HCT116 (cell line): ENCODE measurements at regions not wholly inside any gene's neighbourhood (a gene's known extent, or its start where the extent isn't known, plus 50 kb on each side); places are given as distances from the start of the nearest gene placed in this dataset.

Experiments
- ATAC-seq: fragments of 200-7000 bp; cut with Tn5 transposase; 2 replicates; pipeline ENCODE4 v1.9.1; 2020; ENCODE audit warnings: mild to moderate bottlenecking, moderate library complexity
- BruUV-seq: library from RNA; stranded (reverse); fragments of 400-500 nt; replicated peaks from 2 replicates; lab custom pipeline; 2021; lab: Mats Ljungman, UMichigan
- CTCF ChIA-PET: fragments of 300-600 bp; sonication (Branson Sonifier 250); formaldehyde crosslinking; loops from one replicate; lab custom pipeline; 2021; ENCODE audit warnings: antibody characterized with exemption; lab: Charles Lee
- POLR2A ChIA-PET: fragments of 300-600, 350-600 bp; sonication (Branson Sonifier 250); formaldehyde crosslinking; loops from one replicate; lab custom pipeline; 2021; ENCODE audit warnings: antibody characterized with exemption; lab: Charles Lee
- RAD21 ChIA-PET, 2 experiments: fragments of 300-600 bp; sonication (Branson Sonifier 250); formaldehyde crosslinking; loops; one replicate each; lab custom pipeline; 2023; ENCODE audit warnings: low total read pairs in 2 of 2; ENCODE audit not compliant: uncharacterized antibody in 2 of 2, unreplicated experiment in 2 of 2, low non-redundant PET in 1 of 2; lab: Charles Lee
- DNase-seq: peaks from one replicate; pipeline ENCODE4 v3.0.0-alpha.2; 2010; ENCODE audit warnings: low read depth, low spot score
- H2AFZ ChIP-seq: fragments of 200-600 bp; shearing (Covaris generic), sonication (generic); 2 replicates; pipeline ENCODE4 v1.6.1; 2017; ENCODE audit warnings: low read depth, mixed run types, mixed read lengths, antibody characterized with exemption, low read length; ENCODE audit not compliant: poor library complexity, severe bottlenecking
- H3K27ac ChIP-seq: 2 replicates; pipeline ENCODE4 v1.5.1; 2012; ENCODE audit warnings: low read depth, low read length
- H3K27me3 ChIP-seq: fragments of 200-600 bp; sonication (generic); 2 replicates; pipeline ENCODE4 v1.6.1; 2016; ENCODE audit warnings: mixed run types, low read length, mixed read lengths; ENCODE audit not compliant: insufficient read depth
- H3K36me3 ChIP-seq, 2 experiments: fragments of 200-500 bp in 1 of 2; fragments of 200-600 bp in 1 of 2; sonication (Bioruptor generic) in 1 of 2; sonication (generic) in 1 of 2; 2 replicates each; pipeline versions ENCODE4 v1.5.1 to v1.6.1; 2014 to 2016; ENCODE audit warnings: low read length in 2 of 2, inconsistent platforms in 1 of 2, mixed read lengths in 1 of 2, mixed run types in 1 of 2; ENCODE audit not compliant: insufficient read depth in 2 of 2, control insufficient read depth in 1 of 2
- H3K4me1 ChIP-seq, 2 experiments: fragments of 200-600 bp in 1 of 2; sonication (generic) in 1 of 2; 2 replicates each; pipeline versions ENCODE4 v1.5.1 to v1.6.1; 2012 to 2017; ENCODE audit warnings: low read length in 2 of 2, inconsistent platforms in 1 of 2, mild to moderate bottlenecking in 1 of 2, mixed read lengths in 1 of 2, mixed run types in 1 of 2, moderate library complexity in 1 of 2; ENCODE audit not compliant: insufficient read depth in 2 of 2, control insufficient read depth in 1 of 2
- H3K4me2 ChIP-seq: fragments of 200-600 bp; sonication (generic); 2 replicates; pipeline ENCODE4 v1.6.1; 2017; ENCODE audit warnings: mixed run types, low read length, mixed read lengths
- H3K4me3 ChIP-seq, 2 experiments: fragments of 200-600 bp in 1 of 2; sonication (generic) in 1 of 2; replicated peaks in 1 of 2; 2 replicates each; pipeline ENCODE4 v1.5.1; 2011 to 2016; ENCODE audit warnings: low read length in 2 of 2, control low read depth in 1 of 2, low read depth in 1 of 2, mild to moderate bottlenecking in 1 of 2, mixed read lengths in 1 of 2, mixed run types in 1 of 2
- H3K79me2 ChIP-seq: fragments of 200-600 bp; sonication (generic); 2 replicates; pipeline ENCODE4 v1.6.1; 2017; ENCODE audit warnings: mild to moderate bottlenecking, mixed run types, low read length, moderate library complexity, mixed read lengths; ENCODE audit not compliant: insufficient read depth
- H3K9ac ChIP-seq: fragments of 200-600 bp; sonication (generic); 2 replicates; pipeline ENCODE4 v1.6.1; 2016; ENCODE audit warnings: low read length, mixed read lengths
- H3K9me2 ChIP-seq: fragments of 200-600 bp; sonication (generic), shearing (Covaris generic); 2 replicates; pipeline ENCODE4 v1.6.1; 2017; ENCODE audit warnings: mixed run types, mild to moderate bottlenecking, moderate library complexity; ENCODE audit not compliant: insufficient read depth
- H3K9me3 ChIP-seq, 2 experiments: fragments of 200-500 bp in 1 of 2; fragments of 200-600 bp in 1 of 2; sonication (Bioruptor generic) in 1 of 2; sonication (generic) in 1 of 2; 2 replicates each; pipeline ENCODE4 v1.6.1; 2014 to 2017; ENCODE audit warnings: low read length in 2 of 2, mixed read lengths in 2 of 2, inconsistent platforms in 1 of 2, low read depth in 1 of 2, mild to moderate bottlenecking in 1 of 2, mixed run types in 1 of 2, moderate library complexity in 1 of 2; ENCODE audit not compliant: control insufficient read depth in 1 of 2, insufficient read depth in 1 of 2
- H4K20me1 ChIP-seq: fragments of 200-600 bp; sonication (generic), shearing (Covaris generic); 2 replicates; pipeline ENCODE4 v1.6.1; 2017; ENCODE audit warnings: mixed run types, mild to moderate bottlenecking, moderate library complexity; ENCODE audit not compliant: insufficient read depth
- ATF3 ChIP-seq: IDR thresholded peaks from 2 replicates; pipeline ENCODE4 v1.6.1; 2012
- CEBPB ChIP-seq: IDR thresholded peaks from 2 replicates; pipeline ENCODE4 v1.6.1; 2012; ENCODE audit warnings: low read depth
- CTCF ChIP-seq, 3 experiments: fragments of 200-600 bp in 1 of 3; sonication (generic) in 1 of 3; IDR thresholded peaks in 2 of 3; conservative IDR thresholded peaks in 1 of 3; 2 replicates each; pipeline ENCODE4 v1.5.1; 2012 to 2017; ENCODE audit warnings: low read depth in 2 of 3, low read length in 2 of 3, antibody characterized with exemption in 1 of 3, borderline replicate concordance in 1 of 3, control low read depth in 1 of 3, mild to moderate bottlenecking in 1 of 3, mixed read lengths in 1 of 3, mixed run types in 1 of 3, moderate library complexity in 1 of 3; ENCODE audit not compliant: insufficient read depth in 1 of 3
- EGR1 ChIP-seq: IDR thresholded peaks from 2 replicates; pipeline ENCODE4 v1.6.1; 2012; ENCODE audit warnings: low read depth
- ELF1 ChIP-seq: IDR thresholded peaks from 2 replicates; pipeline ENCODE4 v1.6.1; 2012; ENCODE audit warnings: low read depth, borderline replicate concordance
- EZH2 ChIP-seq: fragments of 200-600 bp; sonication (generic); IDR thresholded peaks from 2 replicates; pipeline ENCODE4 v1.6.1; 2017; ENCODE audit warnings: antibody characterized with exemption, mixed run types
- EZH2phosphoT487 ChIP-seq: fragments of 200-600 bp; IDR thresholded peaks from 2 replicates; pipeline ENCODE4 v1.6.1; 2018; ENCODE audit warnings: antibody characterized with exemption, borderline replicate concordance
- JUND ChIP-seq: IDR thresholded peaks from 2 replicates; pipeline ENCODE4 v1.6.1; 2012
- POLR2A ChIP-seq: IDR thresholded peaks from 2 replicates; pipeline ENCODE4 v1.7.0; 2011; ENCODE audit warnings: borderline replicate concordance; ENCODE audit not compliant: insufficient read depth, insufficient read length; ENCODE audit errors: extremely low read depth
- RAD21 ChIP-seq: IDR thresholded peaks from 2 replicates; pipeline ENCODE4 v1.6.1; 2012; ENCODE audit warnings: low read depth, mild to moderate bottlenecking
- REST ChIP-seq: IDR thresholded peaks from 2 replicates; pipeline ENCODE4 v1.6.1; 2012; ENCODE audit warnings: low read depth
- SIN3A ChIP-seq: IDR thresholded peaks from 2 replicates; pipeline ENCODE4 v1.6.1; 2012; ENCODE audit warnings: low read depth
- SP1 ChIP-seq: IDR thresholded peaks from 2 replicates; pipeline ENCODE4 v1.6.1; 2012; ENCODE audit warnings: low read depth
- SRF ChIP-seq: IDR thresholded peaks from 2 replicates; pipeline ENCODE4 v1.6.1; 2012; ENCODE audit warnings: low read depth
- YY1 ChIP-seq: IDR thresholded peaks from 2 replicates; pipeline ENCODE4 v1.6.1; 2011; ENCODE audit warnings: low read length, low read depth, moderate library complexity, mild to moderate bottlenecking; ENCODE audit not compliant: insufficient replicate concordance; ENCODE audit errors: extremely low read depth
- ZFX ChIP-seq: fragments of 450-650 bp; IDR thresholded peaks from 2 replicates; pipeline ENCODE4 v1.6.1; 2017
- intact Hi-C: fragments of 100-400 bp; cut with micrococcal nuclease; formaldehyde crosslinking; loops from 2 replicates; pipeline ENCODE4 v1.10.0; 2022
- TF ChIP-seq, protein P1 (sequence below): IDR thresholded peaks from 2 replicates; pipeline ENCODE4 v1.6.1; 2012

DNA sequence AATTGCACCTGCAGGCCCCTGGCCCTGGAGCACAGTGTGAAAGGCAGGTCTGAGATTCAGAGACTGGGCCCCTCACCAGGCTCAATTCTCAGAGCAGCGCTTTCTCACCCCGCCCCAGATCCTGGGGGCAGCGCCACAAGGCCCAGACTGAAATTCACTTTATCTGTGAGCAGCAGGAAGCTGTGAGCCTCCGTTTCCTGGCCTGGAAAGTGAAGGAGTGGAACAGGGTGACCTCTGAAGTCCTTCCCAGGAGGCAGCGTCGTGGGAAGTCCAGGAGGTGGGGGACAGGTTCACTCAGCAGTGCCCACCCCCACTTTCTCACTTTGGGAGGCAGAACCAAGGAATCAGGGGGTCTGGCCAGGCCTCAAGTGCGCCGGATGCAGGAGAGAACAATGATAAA lies 235.4 kb downstream of the NDUFA10 start:
- ChIA-PET CTCF (no interaction called here), POLR2A (no interaction called here), RAD21 (no interaction called here)
- no TSS peak for BruUV-seq
- DNase-seq (no peak), ATAC-seq (no peak)
- Histone ChIP-seq H4K20me1 (no peaks in the 10 kb centered on the region; the same call in 1 of the 2 replicates), H3K27me3 (0 out of 2 replicates have a peak, but pooled peaks cover 3% of the 10 kb centered on the region), H3K36me3 (no peaks in the 10 kb centered on the region), H3K4me2 (no peak overlapping the region), H3K9me3 (no peaks in the 10 kb centered on the region), H3K4me1 (no peaks in the 10 kb centered on the region), H3K79me2 (no peaks in the 10 kb centered on the region), H3K9me2 (no peaks in the 10 kb centered on the region), H3K4me3 (no peak overlapping the region), H3K27ac (no peak overlapping the region), H3K9ac (no peak overlapping the region), H2AFZ (no peak overlapping the region)
- no peak for TF ChIP-seq SP1
- TF ChIP-seq ZFX, result no peak
- no peak for TF ChIP-seq EZH2
- TF ChIP-seq SRF, result no peak
- intact Hi-C loops, result no loop called here

GRCh38 chr2:239788576-239789098 lies 236.5 kb downstream of the NDUFA10 start:
- ChIA-PET POLR2A (no interaction called here), RAD21 (no interaction called here), CTCF (no interaction called here)
- Histone ChIP-seq H3K9ac (no peak overlapping the region), H3K9me2 (no peaks in the 10 kb centered on the region), H3K79me2 (no peaks in the 10 kb centered on the region), H3K27ac (no peak overlapping the region), H3K4me3 (no peak overlapping the region), H3K36me3 (no peaks in the 10 kb centered on the region), H3K4me1 (no peaks in the 10 kb centered on the region), H3K4me2 (no peak overlapping the region), H2AFZ (no peak overlapping the region), H3K27me3 (0 out of 2 replicates have a peak, but pooled peaks cover 3% of the 10 kb centered on the region), H3K9me3 (no peaks in the 10 kb centered on the region), H4K20me1 (no peaks in the 10 kb centered on the region; the same call in 1 of the 2 replicates)
- no TSS peak for BruUV-seq
- intact Hi-C loops, result no loop called here
- DNase-seq (no peak), ATAC-seq (no peak)
- TF ChIP-seq SIN3A (no peak), CEBPB (no peak), EGR1 (no peak), CTCF (IDR thresholded peaks at IDR 0.05 in 2 of 3, conservative IDR thresholded peaks at IDR 0.05 in 1 of 3; ENCODE audit: borderline replicate concordance in 1 of 3, insufficient read depth in 1 of 3, low read depth in 2 of 3, low read length in 2 of 3) (no peak), EZH2 (no peak), JUND (no peak), YY1 (no peak), EZH2phosphoT487 (no peak), SP1 (no peak), ELF1 (no peak), ZFX (no peak), RAD21 (no peak), REST (no peak), POLR2A (no peak), ATF3 (no peak)
- TF ChIP-seq, protein P1, sequence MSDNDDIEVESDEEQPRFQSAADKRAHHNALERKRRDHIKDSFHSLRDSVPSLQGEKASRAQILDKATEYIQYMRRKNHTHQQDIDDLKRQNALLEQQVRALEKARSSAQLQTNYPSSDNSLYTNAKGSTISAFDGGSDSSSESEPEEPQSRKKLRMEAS, result no peak
